AG04450 (cell line): ENCODE measurements at regions not wholly inside any gene's neighbourhood (a gene's known extent, or its start where the extent isn't known, plus 50 kb on each side); places are given as distances from the start of the nearest gene placed in this dataset.

Source experiments
- CTCF ChIA-PET: fragments of 300-600, 350-600 bp; formaldehyde crosslinking; extraction: SDS; loops from one replicate; lab custom pipeline; 2022; ENCODE audit warnings: antibody characterized with exemption, inconsistent platforms; lab: Charles Lee
- POLR2A ChIA-PET: fragments of 350-600 bp; formaldehyde crosslinking; extraction: SDS; loops from one replicate; lab custom pipeline; 2021; ENCODE audit warnings: antibody characterized with exemption, inconsistent platforms; lab: Yijun Ruan, JAX
- DNase-seq: peaks from one replicate; pipeline ENCODE4 v3.0.0-alpha.2; 2011; ENCODE audit warnings: low read depth, low spot score
- H3K27ac ChIP-seq: one replicate; pipeline ENCODE4 v1.5.1; 2012; ENCODE audit warnings: low read depth, low read length, control low read depth
- H3K27me3 ChIP-seq: one replicate; pipeline ENCODE4 v1.6.0; 2012; ENCODE audit warnings: low read length; ENCODE audit not compliant: control insufficient read depth, insufficient read depth
- H3K4me3 ChIP-seq: 2 replicates; pipeline ENCODE4 v1.5.1; 2011; ENCODE audit warnings: mild to moderate bottlenecking, low read depth, low read length, control low read depth
- H3K9me3 ChIP-seq: 2 replicates; pipeline ENCODE4 v1.5.1; 2012; ENCODE audit warnings: low read length; ENCODE audit not compliant: control insufficient read depth, insufficient read depth
- CTCF ChIP-seq: IDR thresholded peaks from 2 replicates; pipeline ENCODE4 v1.5.1; 2011; ENCODE audit warnings: low read depth, low read length, control low read depth, inconsistent platforms

- TF ChIP-seq CTCF = no peak
- H3K27me3 ChIP-seq = no peaks in the 10 kb centered on the region
- no peak for DNase-seq
- ChIA-PET CTCF (interaction anchor here (0.6 kb wide), 1 partner anchor 1345 kb away, joined by 3 read pairs; no protein-coding TSS in a partner anchor), POLR2A (no interaction called here)
- no peak overlapping the region for H3K4me3 ChIP-seq
- H3K9me3 ChIP-seq = no peaks in the 10 kb centered on the region
- H3K27ac ChIP-seq = no peak overlapping the region
Observed at GRCh38 chr1:82995951-82996350, 1003.0 kb downstream of the TTLL7 start.

DNA sequence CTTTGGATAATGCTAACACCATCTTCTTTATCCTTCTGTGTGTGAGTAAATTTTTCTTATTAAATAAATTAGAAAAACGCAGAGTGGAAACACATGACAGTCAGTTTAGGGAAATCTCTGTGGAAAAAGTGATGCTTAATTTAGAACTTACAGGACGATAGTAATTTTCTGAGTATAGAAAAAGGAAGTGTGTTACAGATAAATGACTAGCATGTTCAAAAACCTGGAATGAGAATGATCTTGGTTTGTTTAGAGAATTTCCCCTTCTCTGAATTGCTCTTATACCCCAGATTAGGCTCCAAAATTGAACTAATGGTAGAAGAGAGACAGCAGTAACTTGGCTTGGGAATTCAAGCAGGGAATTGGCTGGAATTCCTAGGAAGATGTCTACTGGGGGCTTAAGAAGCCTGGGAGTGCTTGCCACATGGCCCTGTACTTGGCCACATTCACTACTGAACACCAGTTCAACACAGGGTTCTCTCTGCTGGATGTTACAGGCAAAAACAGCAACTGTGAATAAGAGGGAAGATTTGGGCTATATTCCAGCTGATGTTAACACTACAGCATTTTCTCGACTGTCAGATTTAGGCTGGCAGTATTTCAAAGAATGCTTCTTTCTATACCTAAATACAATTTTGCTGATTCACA is 1004.2 kb downstream of the TTLL7 start:
- Histone ChIP-seq H3K9me3 (no peaks in the 10 kb centered on the region), H3K4me3 (no peak overlapping the region), H3K27ac (no peak overlapping the region), H3K27me3 (no peaks in the 10 kb centered on the region)
- no peak for TF ChIP-seq CTCF
- POLR2A ChIA-PET = no interaction called here
- CTCF ChIA-PET = no interaction called here
- no peak for DNase-seq

GRCh38 chr1:82991569-82991968 is 1007.4 kb downstream of the TTLL7 start:
- ChIA-PET CTCF (no interaction called here), POLR2A (no interaction called here)
- no peaks in the 10 kb centered on the region for H3K9me3 ChIP-seq
- DNase-seq = no peak
- TF ChIP-seq CTCF = no peak
- no peak overlapping the region for H3K27ac ChIP-seq
- no peaks in the 10 kb centered on the region for H3K27me3 ChIP-seq
- H3K4me3 ChIP-seq = no peak overlapping the region

DNA sequence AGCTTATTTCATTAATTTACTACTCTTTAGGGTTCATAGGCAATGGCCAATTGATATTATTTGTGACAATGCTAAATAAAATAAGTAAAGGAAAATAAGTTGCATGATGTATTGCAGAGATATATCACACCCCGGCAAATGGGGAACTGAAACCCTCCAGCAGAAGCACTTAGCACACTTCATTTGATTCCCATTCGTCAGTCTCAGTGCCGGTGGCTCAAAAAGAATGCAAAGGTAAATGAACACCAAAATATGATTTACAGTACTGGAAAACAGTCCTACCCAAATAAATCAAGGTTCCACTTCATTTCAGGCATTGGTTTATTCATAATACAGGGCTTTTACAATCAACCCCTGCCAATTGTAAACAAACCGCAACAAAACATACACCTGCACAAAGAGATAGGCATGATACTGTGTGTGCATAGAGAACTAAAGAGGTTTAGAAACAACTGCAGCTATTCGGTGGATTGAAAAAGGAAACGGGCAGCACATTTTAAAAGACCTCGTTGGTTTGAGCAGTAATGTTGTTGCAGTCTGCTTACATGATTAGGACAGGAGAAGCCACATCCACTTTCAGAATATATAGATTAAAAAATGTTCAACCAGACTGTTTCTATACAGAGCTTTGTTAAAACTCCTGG is 1019.2 kb downstream of the TTLL7 start:
- no peak for DNase-seq
- Histone ChIP-seq H3K9me3 (no peaks in the 10 kb centered on the region), H3K27me3 (no peaks in the 10 kb centered on the region), H3K4me3 (no peak overlapping the region), H3K27ac (no peak overlapping the region)
- ChIA-PET POLR2A (no interaction called here), CTCF (no interaction called here)
- TF ChIP-seq CTCF = no peak

DNA sequence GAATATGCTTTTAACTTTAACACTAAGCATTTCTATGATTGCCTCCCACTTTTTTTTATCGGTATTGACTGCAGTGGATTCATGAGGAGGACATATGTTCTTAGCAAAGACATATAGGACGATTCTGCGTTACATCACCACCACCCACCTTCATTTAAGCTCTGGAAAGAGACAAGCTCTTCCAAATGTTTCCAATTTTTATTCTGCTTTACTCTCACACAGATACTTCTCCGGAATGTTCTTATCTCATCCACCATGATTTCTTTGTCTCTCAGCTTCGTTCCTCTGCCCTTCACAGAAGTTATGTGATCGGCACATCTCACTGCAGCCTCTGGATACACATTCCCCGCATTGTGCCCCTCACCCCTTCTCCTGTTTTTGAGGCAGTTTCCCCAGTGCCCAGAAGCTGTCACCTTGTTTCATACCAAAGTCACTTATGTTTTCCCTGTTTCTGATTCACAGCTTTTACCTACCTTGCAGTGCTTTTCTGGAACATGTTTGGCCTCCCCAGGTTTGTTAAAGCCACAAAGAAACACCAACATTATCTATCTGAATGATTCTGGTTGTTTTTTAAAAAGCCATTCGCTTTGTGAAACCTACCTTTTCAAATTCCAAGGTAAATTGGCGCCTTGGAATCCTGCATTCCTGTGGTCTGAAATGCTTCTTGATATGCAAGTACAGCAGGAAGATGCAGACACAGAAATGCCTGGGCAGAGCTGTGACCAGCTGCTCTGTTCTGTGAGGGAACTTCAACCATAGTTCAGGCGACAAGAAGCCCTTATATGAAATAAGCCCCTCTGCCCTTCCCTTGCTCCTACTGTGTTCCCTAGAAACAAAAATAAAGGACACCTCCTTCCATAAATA is 1020.2 kb downstream of the TTLL7 start:
- Histone ChIP-seq H3K4me3 (no peak overlapping the region), H3K9me3 (no peaks in the 10 kb centered on the region), H3K27me3 (no peaks in the 10 kb centered on the region), H3K27ac (no peak overlapping the region)
- no peak for TF ChIP-seq CTCF
- POLR2A ChIA-PET = no interaction called here
- CTCF ChIA-PET = no interaction called here
- no peak for DNase-seq
